Esophagus squamous epithelium (tissue), 5 donors: ENCODE measurements at regions not wholly inside any gene's neighbourhood (a gene's known extent, or its start where the extent isn't known, plus 50 kb on each side); places are given as distances from the start of the nearest gene placed in this dataset.

Experiments
- DNase-seq: peaks from one replicate; lab custom pipeline; 2025; lab: John Stamatoyannopoulos, UW
- H3K27ac ChIP-seq, 4 donors: fragments of 200-600 bp; sonication (generic); one replicate each; pipeline ENCODE4 v1.5.1; 2016 to 2019; ENCODE audit warnings: mild to moderate bottlenecking in 1 of 4
- H3K27me3 ChIP-seq, 4 donors: fragments of 200-600 bp; sonication (generic); 1 replicate in 3 of 4; 2 replicates in 1 of 4; pipeline versions ENCODE4 v1.5.1 to v1.6.0; 2017 to 2021; ENCODE audit warnings: antibody characterized with exemption in 1 of 4
- H3K36me3 ChIP-seq, 3 donors: fragments of 200-600 bp; sonication (generic); one replicate each; pipeline ENCODE4 v1.5.1; 2016 to 2019
- H3K4me1 ChIP-seq, 3 donors: fragments of 200-600 bp; sonication (generic); one replicate each; pipeline ENCODE4 v1.5.1; 2017 to 2019
- H3K4me3 ChIP-seq, 4 donors: fragments of 200-600 bp; sonication (generic); 1 replicate in 3 of 4; 2 replicates in 1 of 4; pipeline ENCODE4 v1.5.1; 2016 to 2019; ENCODE audit warnings: mild to moderate bottlenecking in 2 of 4, moderate library complexity in 1 of 4
- H3K9me3 ChIP-seq, 3 donors: fragments of 200-600 bp; sonication (generic); one replicate each; pipeline ENCODE4 v1.5.1; 2016 to 2019
- POLR2A ChIP-seq, 4 donors: fragments of 450-650 bp; IDR thresholded peaks; one replicate each; pipeline ENCODE4 v1.6.1; 2017; ENCODE audit warnings: antibody characterized with exemption in 4 of 4, mild to moderate bottlenecking in 4 of 4, moderate library complexity in 3 of 4
- WGBS, 2 donors: methylation state at CpG; one replicate each; pipeline ENCODE4 v1.1.5; 2018; 5-methylcytosine and 5-hydroxymethylcytosine counted together
- intact Hi-C: fragments of 100-400 bp; cut with DNase I; formaldehyde crosslinking; loops from one replicate; pipeline ENCODE4 v1.15.0; 2022
- TF ChIP-seq, protein P1 (sequence below), 6 experiments: fragments of 450-650 bp in 4 of 6; fragments of 200-600 bp in 2 of 6; sonication (generic) in 2 of 6; IDR thresholded peaks; one replicate each; pipeline ENCODE4 v1.5.1; 2016 to 2019; ENCODE audit warnings: antibody characterized with exemption in 6 of 6, mild to moderate bottlenecking in 4 of 6, moderate library complexity in 4 of 6
- donor health status: DM: yes; HTN: yes; CAD: no.

DNA sequence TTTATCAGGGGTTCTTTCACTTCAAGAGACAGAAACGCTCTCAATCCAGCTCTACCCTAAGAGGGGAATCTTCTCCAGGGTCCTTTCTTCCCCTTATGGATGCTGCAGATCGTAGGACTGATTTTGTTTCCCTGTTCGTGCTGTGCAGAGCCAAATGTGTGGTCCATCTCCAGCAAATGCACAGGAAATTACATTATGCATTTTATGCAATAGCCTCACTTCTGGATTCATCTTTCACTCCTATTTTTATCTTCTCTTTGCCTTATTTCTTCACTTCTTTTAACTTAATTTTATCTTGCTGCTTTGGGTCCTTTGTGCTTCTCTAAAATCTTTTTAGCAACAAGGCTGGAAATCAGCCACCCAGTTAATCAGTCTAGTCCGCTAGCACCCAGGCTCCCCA lies 184.5 kb upstream of the INHBA start:
- WGBS, 2 donors: 61 to 67% methylated on average over 4 of the region's 4 CpGs
- H3K27ac ChIP-seq: peak overlapping the region in 2 of 4 donors; percentile 32 to 67
- intact Hi-C loops: no loop called here
- no peaks in the 10 kb centered on the region for H3K27me3 ChIP-seq
- H3K36me3 ChIP-seq: no peaks in the 10 kb centered on the region
- H3K9me3 ChIP-seq: no peaks in the 10 kb centered on the region
- TF ChIP-seq POLR2A (IDR thresholded peaks at IDR 0.05): no peak
- TF ChIP-seq, protein P1, sequence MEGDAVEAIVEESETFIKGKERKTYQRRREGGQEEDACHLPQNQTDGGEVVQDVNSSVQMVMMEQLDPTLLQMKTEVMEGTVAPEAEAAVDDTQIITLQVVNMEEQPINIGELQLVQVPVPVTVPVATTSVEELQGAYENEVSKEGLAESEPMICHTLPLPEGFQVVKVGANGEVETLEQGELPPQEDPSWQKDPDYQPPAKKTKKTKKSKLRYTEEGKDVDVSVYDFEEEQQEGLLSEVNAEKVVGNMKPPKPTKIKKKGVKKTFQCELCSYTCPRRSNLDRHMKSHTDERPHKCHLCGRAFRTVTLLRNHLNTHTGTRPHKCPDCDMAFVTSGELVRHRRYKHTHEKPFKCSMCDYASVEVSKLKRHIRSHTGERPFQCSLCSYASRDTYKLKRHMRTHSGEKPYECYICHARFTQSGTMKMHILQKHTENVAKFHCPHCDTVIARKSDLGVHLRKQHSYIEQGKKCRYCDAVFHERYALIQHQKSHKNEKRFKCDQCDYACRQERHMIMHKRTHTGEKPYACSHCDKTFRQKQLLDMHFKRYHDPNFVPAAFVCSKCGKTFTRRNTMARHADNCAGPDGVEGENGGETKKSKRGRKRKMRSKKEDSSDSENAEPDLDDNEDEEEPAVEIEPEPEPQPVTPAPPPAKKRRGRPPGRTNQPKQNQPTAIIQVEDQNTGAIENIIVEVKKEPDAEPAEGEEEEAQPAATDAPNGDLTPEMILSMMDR (IDR thresholded peaks at IDR 0.05): no peak
- no peak overlapping the region for H3K4me3 ChIP-seq
- peaks cover 0 to 19% (median 10%) of the 10 kb centered on the region in 3 donors for H3K4me1 ChIP-seq
- DNase-seq: no peak

DNA sequence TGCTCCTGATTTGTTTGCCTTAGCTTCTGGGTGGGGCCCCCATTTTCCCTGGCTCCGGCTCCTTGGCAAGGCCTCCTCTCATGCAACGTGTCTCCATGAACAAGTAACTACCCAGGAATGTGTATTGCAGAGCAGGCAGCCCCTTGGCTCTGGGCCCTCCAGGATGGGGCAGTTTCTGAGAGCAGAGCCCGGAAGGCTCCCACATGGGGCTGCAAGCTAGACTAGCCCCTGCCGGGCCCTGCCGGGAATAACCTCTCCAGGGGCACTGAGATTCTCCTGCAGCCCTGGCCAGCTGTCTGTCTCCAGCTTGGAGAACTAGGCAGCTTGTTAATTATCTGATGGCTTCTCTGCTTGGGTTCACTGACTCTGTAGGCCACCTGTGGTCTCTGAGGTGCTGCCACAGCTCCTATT lies 184.0 kb upstream of the INHBA start:
- DNase-seq: no peak
- H3K4me3 ChIP-seq: no peak overlapping the region

DNA sequence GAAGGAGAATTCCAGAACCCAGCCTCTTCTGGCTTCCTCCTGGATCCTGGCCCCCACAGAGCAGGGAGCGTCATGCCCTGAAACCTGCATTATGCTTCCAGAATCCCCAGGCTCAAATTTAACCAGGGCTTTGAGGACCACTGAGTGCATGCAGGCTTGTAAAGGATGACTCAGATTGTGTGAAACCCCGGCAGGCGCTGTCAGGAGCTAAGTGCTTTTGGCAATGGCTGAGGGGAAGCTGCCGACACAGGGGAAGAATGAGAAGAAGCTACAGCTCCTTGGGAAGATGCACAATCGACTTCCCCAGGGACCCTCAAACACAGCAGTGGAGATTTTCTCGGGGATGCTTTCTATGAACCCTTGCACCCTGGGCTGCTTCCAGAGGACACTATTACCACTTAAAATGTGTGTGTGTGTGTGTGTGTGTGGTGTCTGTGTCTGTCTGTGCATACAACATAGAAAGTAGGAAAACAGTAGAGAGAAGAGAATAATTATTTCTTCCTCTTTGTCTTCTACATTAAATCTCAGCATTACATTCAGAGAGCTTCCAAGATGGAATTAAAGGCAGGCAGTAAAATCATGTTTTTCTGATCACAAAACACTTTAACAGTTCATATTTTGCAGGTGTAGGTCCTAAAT lies 183.5 kb upstream of the INHBA start:
- Histone ChIP-seq H3K27me3 (no peaks in the 10 kb centered on the region), H3K27ac (peak overlapping the region in 2 of 4 donors; percentile 32 to 71), H3K9me3 (no peaks in the 10 kb centered on the region), H3K4me1 (peaks cover 0 to 23% (median 10%) of the 10 kb centered on the region in 3 donors), H3K4me3 (no peak overlapping the region), H3K36me3 (no peaks in the 10 kb centered on the region)
- DNase-seq: no peak
- WGBS, 2 donors: 19 to 27% methylated on average over 4 to 5 of the region's 6 CpGs
- intact Hi-C loops: no loop called here
- TF ChIP-seq POLR2A (IDR thresholded peaks at IDR 0.05): no peak
- TF ChIP-seq, protein P1 (IDR thresholded peaks at IDR 0.05): no peak

More for the DNA sequence above, 184.0 kb upstream of the INHBA start:
- Histone ChIP-seq H3K9me3 (no peaks in the 10 kb centered on the region), H3K4me1 (peaks cover 0 to 23% (median 10%) of the 10 kb centered on the region in 3 donors), H3K27me3 (no peaks in the 10 kb centered on the region), H3K36me3 (no peaks in the 10 kb centered on the region), H3K27ac (peak overlapping the region in 2 of 4 donors; percentile 32 to 71)
- 6 to 20% methylated on average over 2 of the region's 5 CpGs for WGBS, 2 donors
- intact Hi-C loops: no loop called here
- TF ChIP-seq, protein P1 (IDR thresholded peaks at IDR 0.05): no peak
- no peak for TF ChIP-seq POLR2A (IDR thresholded peaks at IDR 0.05)

DNA sequence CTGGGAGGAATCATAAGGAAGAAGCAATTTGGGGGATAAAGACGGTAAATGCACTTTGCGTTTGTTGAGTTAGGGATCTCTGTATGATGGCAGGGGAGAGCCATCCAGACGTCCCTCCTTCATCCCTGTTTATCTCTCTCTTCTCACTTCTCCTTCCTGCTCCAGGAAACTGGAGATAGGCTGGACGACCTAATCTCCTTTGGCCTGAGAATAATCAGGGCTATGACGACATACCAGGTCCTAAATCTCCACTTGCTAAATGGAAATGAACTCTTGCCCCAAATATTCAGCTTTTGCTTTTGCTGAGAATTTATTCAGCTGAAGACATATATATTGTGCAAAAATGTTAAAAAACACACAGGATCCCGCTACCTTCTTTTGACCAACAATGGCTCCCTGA lies 182.9 kb upstream of the INHBA start:
- no peaks in the 10 kb centered on the region for H3K36me3 ChIP-seq
- 51 to 56% methylated on average over 6 of the region's 6 CpGs for WGBS, 2 donors
- no peak for DNase-seq
- intact Hi-C loops: no loop called here
- no peak for TF ChIP-seq POLR2A (IDR thresholded peaks at IDR 0.05)
- TF ChIP-seq, protein P1 (IDR thresholded peaks at IDR 0.05): no peak
- H3K9me3 ChIP-seq: no peaks in the 10 kb centered on the region
- no peak overlapping the region for H3K4me3 ChIP-seq
- H3K4me1 ChIP-seq: peaks cover 0 to 23% (median 10%) of the 10 kb centered on the region in 3 donors
- no peaks in the 10 kb centered on the region for H3K27me3 ChIP-seq
- H3K27ac ChIP-seq: no peak overlapping the region

DNA sequence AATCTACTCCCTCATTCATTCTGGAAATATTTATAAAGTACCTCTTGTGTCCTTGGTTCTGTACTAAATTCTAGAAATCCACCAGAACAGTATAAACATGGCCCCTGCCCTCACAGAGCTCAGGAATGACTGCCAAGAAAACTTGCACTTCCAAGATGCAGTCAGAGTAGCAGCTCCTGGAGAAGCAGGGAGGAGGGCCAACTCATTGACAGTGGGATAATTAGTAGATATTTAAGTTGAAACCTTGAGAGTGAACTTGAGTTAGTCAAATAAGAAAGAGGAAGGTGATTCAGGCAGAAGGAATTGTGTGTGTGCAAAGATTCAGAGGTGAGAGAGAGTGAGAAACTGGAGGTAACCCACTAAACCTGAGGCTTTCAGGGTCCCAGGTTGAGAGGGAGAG lies 182.2 kb upstream of the INHBA start:
- intact Hi-C loops: no loop called here
- Histone ChIP-seq H3K4me3 (no peak overlapping the region), H3K27ac (no peak overlapping the region), H3K4me1 (peaks cover 0 to 23% (median 10%) of the 10 kb centered on the region in 3 donors), H3K27me3 (no peaks in the 10 kb centered on the region), H3K36me3 (no peaks in the 10 kb centered on the region), H3K9me3 (no peaks in the 10 kb centered on the region)
- no peak for TF ChIP-seq POLR2A (IDR thresholded peaks at IDR 0.05)
- TF ChIP-seq, protein P1 (IDR thresholded peaks at IDR 0.05): no peak
- DNase-seq: no peak
